ENCODE measurements at regions not wholly inside any gene's neighbourhood (a gene's known extent, or its start where the extent isn't known, plus 50 kb on each side); places are given as distances from the start of the nearest gene placed in this dataset.
A peak's percentile ranks its signal among the peaks of the same experiment; 100 is the strongest.

GRCh38 chr10:24119896-24120295 is 89.0 kb upstream of the KIAA1217 start:
- Histone ChIP-seq H3K4ac (replicated peaks; ENCODE audit: insufficient read length, low read depth, low read length) (no peak overlapping the region), H2BK12ac (ENCODE audit: low read depth, low read length) (no peak overlapping the region), H3K4me2 (ENCODE audit: insufficient read depth in 1 of 2, low read depth in 2 of 2, low read length in 2 of 2) (no peak overlapping the region), H3K4me3 (ENCODE audit: extremely low read depth in 1 of 4, insufficient read depth in 2 of 4, low read depth in 3 of 4, low read length in 4 of 4) (no peak overlapping the region), H3K4me1 (replicated peaks in 1 of 4; ENCODE audit: control insufficient read depth in 3 of 4, insufficient read depth in 4 of 4, low read length in 3 of 4) (peaks cover 0 to 3% (median under 1%) of the 10 kb centered on the region in 4 experiments; a peak in 2 of 7 replicates), H2BK20ac (ENCODE audit: low read length) (0 out of 2 replicates have a peak overlapping the region, but pooled peaks have one; percentile 1), H4K91ac (replicated peaks; ENCODE audit: insufficient read length, low read length) (no peak overlapping the region), H3K79me2 (ENCODE audit: control insufficient read depth in 1 of 2, insufficient read depth in 2 of 2, low read length in 2 of 2) (no peaks in the 10 kb centered on the region), H3K9me3 (ENCODE audit: insufficient read depth in 2 of 2, low read depth in 1 of 2, low read length in 1 of 2) (no peaks in the 10 kb centered on the region), H3K9ac (replicated peaks in 1 of 4; ENCODE audit: extremely low read depth in 1 of 4, low read depth in 3 of 4, low read length in 3 of 4) (no peak overlapping the region), H2AK5ac (ENCODE audit: low read depth, low read length) (no peak overlapping the region), H2BK5ac (ENCODE audit: low read depth, low read length) (no peak overlapping the region), H4K5ac (ENCODE audit: insufficient read length, low read depth, low read length) (no peak overlapping the region), H3K36me3 (ENCODE audit: control insufficient read depth in 2 of 4, insufficient read depth in 4 of 4, low read length in 3 of 4) (no peaks in the 10 kb centered on the region), H3K79me1 (ENCODE audit: low read depth, low read length) (no peaks in the 10 kb centered on the region), H3K27ac (ENCODE audit: low read depth, low read length) (no peak overlapping the region), H4K20me1 (replicated peaks in 1 of 2; ENCODE audit: control insufficient read depth in 1 of 2, insufficient read depth in 2 of 2, low read length in 2 of 2) (no peaks in the 10 kb centered on the region), H3K23me2 (ENCODE audit: low read depth, low read length) (no peaks in the 10 kb centered on the region; the same call in 1 of the 2 replicates), H2BK15ac (ENCODE audit: low read length) (no peak overlapping the region), H2AFZ (ENCODE audit: low read length) (no peak overlapping the region), H3K56ac (replicated peaks; ENCODE audit: insufficient read length, low read depth, low read length) (no peak overlapping the region), H3K23ac (ENCODE audit: insufficient read length) (no peak overlapping the region), H3K14ac (ENCODE audit: insufficient read length) (no peak overlapping the region), H2BK120ac (replicated peaks; ENCODE audit: low read depth, low read length) (no peak overlapping the region), H3K18ac (ENCODE audit: extremely low read depth, low read length) (no peak overlapping the region), H4K8ac (ENCODE audit: extremely low read depth, insufficient read depth, low read length) (no peak overlapping the region), H3K27me3 (replicated peaks in 1 of 4; ENCODE audit: control insufficient read depth in 3 of 4, extremely low read depth in 1 of 4, insufficient read depth in 3 of 4, low read length in 3 of 4) (no peaks in the 10 kb centered on the region)
- 95% methylated on average over 5 of the region's 5 CpGs; no CpG with 5 or more reads in 1 of the 2 experiments for WGBS, 2 experiments (ENCODE audit: extremely low coverage in 1 of 2, insufficient coverage in 1 of 2, insufficient read length in 1 of 2, insufficient replicate concordance in 2 of 2, low coverage in 1 of 2, low lambda C conversion rate in 2 of 2, missing lambda C conversion rate in 1 of 2)
- POLR2A ChIA-PET (ENCODE audit: partially characterized antibody), result no interaction called here
- DNase-seq (ENCODE audit: low read depth in 1 of 2, low spot score in 2 of 2) (no peak), FAIRE-seq (no peak)
- no peak for TF ChIP-seq BRCA1 (IDR thresholded peaks at IDR 0.05; ENCODE audit: low read depth, low read length)
- TF ChIP-seq RAD21 (IDR thresholded peaks at IDR 0.05 in 1 of 2, conservative IDR thresholded peaks at IDR 0.05 in 1 of 2; ENCODE audit: low read depth in 2 of 2, low read length in 2 of 2), result no peak
- TF ChIP-seq SP1 (IDR thresholded peaks at IDR 0.05; ENCODE audit: low read depth, low read length), result no peak
- TF ChIP-seq TBP (IDR thresholded peaks at IDR 0.05; ENCODE audit: low read depth, low read length), result no peak
- no peak for TF ChIP-seq FOSL1 (IDR thresholded peaks at IDR 0.05; ENCODE audit: insufficient read depth, low read depth, low read length)
- no peak for TF ChIP-seq MAFK (IDR thresholded peaks at IDR 0.05; ENCODE audit: low read depth, low read length)
- TF ChIP-seq SAP30 (IDR thresholded peaks at IDR 0.05; ENCODE audit: insufficient read depth, insufficient replicate concordance, low read length), result no peak
- no peak for TF ChIP-seq CREB1 (IDR thresholded peaks at IDR 0.05)
- TF ChIP-seq NANOG (IDR thresholded peaks at IDR 0.05; ENCODE audit: insufficient read depth, low read depth, low read length, poor library complexity, severe bottlenecking), result no peak
- no peak for TF ChIP-seq ATF3 (IDR thresholded peaks at IDR 0.05; ENCODE audit: insufficient read depth, low read depth, low read length)
- no peak for TF ChIP-seq CBX5 (IDR thresholded peaks at IDR 0.05; ENCODE audit: low read depth, low read length)
- no peak for TF ChIP-seq CHD2 (IDR thresholded peaks at IDR 0.05; ENCODE audit: low read length)
- CTCF ChIA-PET (ENCODE audit: partially characterized antibody), result interaction anchor here (1.0 kb wide), 1 partner anchor 75 kb away, joined by 3 read pairs; no protein-coding TSS in a partner anchor
